Activated CD8-positive, alpha-beta T cell treated with anti-CD3 and anti-CD28 coated beads for 36 hours (primary cell): ENCODE measurements at regions not wholly inside any gene's neighbourhood (a gene's known extent, or its start where the extent isn't known, plus 50 kb on each side); places are given as distances from the start of the nearest gene placed in this dataset.

Source experiments
- ATAC-seq: fragments of 200-7000 bp; cut with Tn5 transposase; one replicate; pipeline ENCODE4 v1.10.0; 2021; ENCODE audit warnings: mild to moderate bottlenecking, moderate library complexity
- CTCF ChIA-PET: fragments of 350-600 bp; sonication (Branson Sonifier 250); formaldehyde crosslinking; loops from one replicate; lab custom pipeline; 2021; ENCODE audit warnings: antibody characterized with exemption; lab: Charles Lee
- POLR2A ChIA-PET: fragments of 350-600 bp; sonication (Branson Sonifier 250); formaldehyde crosslinking; loops from one replicate; lab custom pipeline; 2021; ENCODE audit warnings: antibody characterized with exemption; lab: Charles Lee
- DNase-seq: peaks from one replicate; pipeline ENCODE4 v3.0.0-alpha.2; 2020
- H3K27ac Mint-ChIP-seq: one replicate; pipeline ENCODE4 v1.8.0; 2021; ENCODE audit warnings: mild to moderate bottlenecking, mixed read lengths
- H3K27me3 Mint-ChIP-seq: one replicate; pipeline ENCODE4 v1.8.0; 2021; ENCODE audit warnings: mixed read lengths
- H3K36me3 Mint-ChIP-seq: one replicate; pipeline ENCODE4 v1.8.0; 2021; ENCODE audit warnings: low read depth, mixed read lengths
- H3K4me1 Mint-ChIP-seq: one replicate; pipeline ENCODE4 v1.8.0; 2021; ENCODE audit warnings: low read depth, mixed read lengths
- H3K4me3 Mint-ChIP-seq: one replicate; pipeline ENCODE4 v1.8.0; 2021; ENCODE audit warnings: mild to moderate bottlenecking, moderate library complexity, mixed read lengths
- H3K9me3 Mint-ChIP-seq: one replicate; pipeline ENCODE4 v1.8.0; 2021; ENCODE audit warnings: mixed read lengths
- intact Hi-C: fragments of 100-400 bp; cut with micrococcal nuclease; formaldehyde crosslinking; loops from one replicate; pipeline ENCODE4 v1.10.0; 2022
- TF ChIP-seq, protein P1 (sequence below): fragments of 200-600 bp; IDR thresholded peaks from one replicate; pipeline ENCODE4 v1.8.0; 2022; ENCODE audit warnings: antibody characterized with exemption, mild to moderate bottlenecking

DNA sequence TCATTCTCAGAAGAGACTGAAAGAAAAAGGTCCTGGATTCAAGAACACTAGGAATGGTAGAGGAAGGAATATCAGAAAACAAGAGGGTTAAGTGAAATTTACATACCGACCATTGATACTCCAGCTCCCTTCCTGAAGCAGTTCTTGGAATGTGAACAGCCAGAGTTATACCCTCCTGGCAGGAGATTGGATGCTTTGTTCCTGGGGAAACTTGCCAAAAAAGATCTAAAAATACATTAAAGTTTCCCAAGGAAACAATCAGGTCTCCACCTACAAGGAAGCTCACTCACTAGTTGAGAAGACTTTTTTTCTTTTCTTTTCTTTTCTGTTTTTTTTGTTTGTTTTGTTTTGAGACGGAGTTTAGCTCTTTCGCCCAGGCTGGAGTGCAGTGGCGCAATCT is 91.1 kb downstream of the HLX start:
- intact Hi-C loops = no loop called here
- CTCF ChIA-PET = no interaction called here

DNA sequence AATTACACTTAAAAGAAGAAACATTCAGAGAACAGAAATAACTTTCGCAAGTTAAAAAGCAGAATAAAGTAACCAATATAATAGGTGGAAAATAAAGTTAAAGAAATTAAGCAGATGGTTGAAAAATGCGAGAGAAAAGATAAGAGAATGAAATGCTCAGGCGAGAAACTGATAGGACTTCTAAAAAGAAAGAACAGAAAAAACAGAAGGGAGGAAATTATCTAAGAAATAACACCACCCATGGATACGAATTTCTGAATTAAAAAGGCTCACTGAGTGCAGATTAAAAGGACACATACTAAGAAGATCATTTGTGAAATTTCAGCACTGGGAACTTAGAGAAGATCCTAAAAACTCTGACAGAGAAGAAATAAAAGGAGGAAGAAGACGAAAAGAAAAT is 92.0 kb downstream of the HLX start:
- Mint-ChIP-seq H3K4me3 (no peak overlapping the region), H3K36me3 (no peaks in the 10 kb centered on the region), H3K4me1 (no peaks in the 10 kb centered on the region), H3K9me3 (no peaks in the 10 kb centered on the region), H3K27me3 (no peaks in the 10 kb centered on the region), H3K27ac (no peak overlapping the region)
- ChIA-PET CTCF (no interaction called here), POLR2A (no interaction called here)
- intact Hi-C loops = no loop called here
- no peak for DNase-seq
- no peak for ATAC-seq
- TF ChIP-seq, protein P1, sequence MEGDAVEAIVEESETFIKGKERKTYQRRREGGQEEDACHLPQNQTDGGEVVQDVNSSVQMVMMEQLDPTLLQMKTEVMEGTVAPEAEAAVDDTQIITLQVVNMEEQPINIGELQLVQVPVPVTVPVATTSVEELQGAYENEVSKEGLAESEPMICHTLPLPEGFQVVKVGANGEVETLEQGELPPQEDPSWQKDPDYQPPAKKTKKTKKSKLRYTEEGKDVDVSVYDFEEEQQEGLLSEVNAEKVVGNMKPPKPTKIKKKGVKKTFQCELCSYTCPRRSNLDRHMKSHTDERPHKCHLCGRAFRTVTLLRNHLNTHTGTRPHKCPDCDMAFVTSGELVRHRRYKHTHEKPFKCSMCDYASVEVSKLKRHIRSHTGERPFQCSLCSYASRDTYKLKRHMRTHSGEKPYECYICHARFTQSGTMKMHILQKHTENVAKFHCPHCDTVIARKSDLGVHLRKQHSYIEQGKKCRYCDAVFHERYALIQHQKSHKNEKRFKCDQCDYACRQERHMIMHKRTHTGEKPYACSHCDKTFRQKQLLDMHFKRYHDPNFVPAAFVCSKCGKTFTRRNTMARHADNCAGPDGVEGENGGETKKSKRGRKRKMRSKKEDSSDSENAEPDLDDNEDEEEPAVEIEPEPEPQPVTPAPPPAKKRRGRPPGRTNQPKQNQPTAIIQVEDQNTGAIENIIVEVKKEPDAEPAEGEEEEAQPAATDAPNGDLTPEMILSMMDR = no peak

More for the DNA sequence above, 91.1 kb downstream of the HLX start:
- POLR2A ChIA-PET = no interaction called here
- TF ChIP-seq, protein P1 = no peak
- DNase-seq = no peak
- ATAC-seq = no peak
- H3K27ac Mint-ChIP-seq = no peak overlapping the region
- H3K9me3 Mint-ChIP-seq = no peaks in the 10 kb centered on the region
- H3K36me3 Mint-ChIP-seq = no peaks in the 10 kb centered on the region
- H3K4me3 Mint-ChIP-seq = no peak overlapping the region
- no peaks in the 10 kb centered on the region for H3K27me3 Mint-ChIP-seq
- no peaks in the 10 kb centered on the region for H3K4me1 Mint-ChIP-seq

DNA sequence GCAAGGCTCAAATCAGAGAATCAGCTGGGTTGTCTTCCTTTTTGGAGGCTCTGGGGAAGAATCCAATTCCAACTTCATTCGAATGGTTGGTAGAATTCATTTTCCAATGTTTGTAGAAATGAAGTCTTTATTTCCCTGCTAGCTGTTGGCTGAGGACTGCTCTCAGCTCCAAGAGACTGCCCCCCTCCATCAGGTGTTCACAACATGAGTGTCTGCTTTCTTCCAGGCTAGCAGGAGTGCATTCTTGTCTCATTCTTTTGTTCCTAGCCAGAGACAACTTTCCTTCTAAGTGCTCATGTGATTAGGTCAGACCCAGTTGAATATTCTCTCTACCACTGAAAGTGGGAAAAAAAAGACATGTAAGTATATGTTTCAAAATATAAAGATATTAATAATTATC is 95.2 kb downstream of the HLX start:
- Mint-ChIP-seq H3K4me3 (no peak overlapping the region), H3K36me3 (no peaks in the 10 kb centered on the region), H3K4me1 (no peaks in the 10 kb centered on the region), H3K9me3 (no peaks in the 10 kb centered on the region), H3K27me3 (no peaks in the 10 kb centered on the region), H3K27ac (no peak overlapping the region)
- ChIA-PET CTCF (no interaction called here), POLR2A (no interaction called here)
- DNase-seq (no peak), ATAC-seq (no peak)
- TF ChIP-seq, protein P1 = no peak
- intact Hi-C loops = no loop called here

DNA sequence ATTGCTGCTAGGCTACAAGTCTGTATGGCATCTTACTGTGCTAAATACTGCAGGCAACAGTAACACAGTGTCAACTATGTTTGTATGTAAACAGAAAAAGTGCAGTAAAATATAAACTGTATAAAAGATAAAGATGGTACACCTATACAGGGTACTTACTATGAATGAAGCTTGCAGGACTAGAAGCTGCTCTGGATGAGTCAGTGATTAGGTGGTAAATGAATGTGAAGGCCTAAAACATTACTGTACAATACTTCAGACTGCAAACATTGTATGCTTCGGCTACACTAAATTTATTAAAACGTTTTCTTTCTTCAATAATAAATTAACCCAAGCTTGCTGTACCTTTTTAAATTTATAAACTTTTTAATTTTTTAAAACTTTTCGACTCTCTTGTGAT is 97.1 kb downstream of the HLX start:
- POLR2A ChIA-PET = no interaction called here
- Mint-ChIP-seq H3K9me3 (no peaks in the 10 kb centered on the region), H3K4me1 (no peaks in the 10 kb centered on the region), H3K27me3 (no peaks in the 10 kb centered on the region), H3K4me3 (no peak overlapping the region), H3K36me3 (no peaks in the 10 kb centered on the region), H3K27ac (no peak overlapping the region)
- intact Hi-C loops = no loop called here
- no peak for ATAC-seq
- CTCF ChIA-PET = no interaction called here
- TF ChIP-seq, protein P1 = no peak
- no peak for DNase-seq

DNA sequence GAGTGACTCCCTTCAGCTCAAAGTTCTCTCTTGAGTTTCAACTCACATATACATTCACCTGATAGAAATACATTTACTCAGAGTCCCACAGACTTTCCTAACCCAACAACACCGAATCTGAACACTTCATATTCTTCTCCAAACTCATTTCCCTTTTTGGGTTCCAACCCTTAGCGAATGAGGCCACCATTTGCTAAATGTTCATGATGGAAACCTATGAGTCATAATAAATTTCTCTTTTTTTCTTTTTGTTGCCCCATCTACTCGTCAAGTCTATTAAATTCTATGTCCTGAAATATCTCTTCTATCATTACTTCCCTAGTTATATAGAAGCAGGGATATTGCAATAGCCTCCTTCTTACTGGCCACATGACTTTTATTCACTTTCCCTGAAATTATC is 100.1 kb downstream of the HLX start:
- Mint-ChIP-seq H3K4me3 (no peak overlapping the region), H3K27me3 (no peaks in the 10 kb centered on the region), H3K27ac (no peak overlapping the region), H3K9me3 (no peaks in the 10 kb centered on the region), H3K4me1 (no peaks in the 10 kb centered on the region), H3K36me3 (no peaks in the 10 kb centered on the region)
- CTCF ChIA-PET = no interaction called here
- ATAC-seq (no peak), DNase-seq (no peak)
- intact Hi-C loops = no loop called here
- POLR2A ChIA-PET = no interaction called here
- TF ChIP-seq, protein P1 = no peak
